PC-3 (cell line): ENCODE measurements at regions not wholly inside any gene's neighbourhood (a gene's known extent, or its start where the extent isn't known, plus 50 kb on each side); places are given as distances from the start of the nearest gene placed in this dataset.

Experiments used
- CTCF ChIP-seq: fragments of 300-600 bp; sonication (generic); conservative IDR thresholded peaks from 2 replicates; pipeline ENCODE4 v1.5.1; 2017; ENCODE audit warnings: antibody characterized with exemption, low read depth, mild to moderate bottlenecking, low read length
- EZH2 ChIP-seq: fragments of 300-600 bp; sonication (generic); IDR thresholded peaks from one replicate; pipeline ENCODE4 v1.6.1; 2017; ENCODE audit warnings: antibody characterized with exemption, mild to moderate bottlenecking, low read length; ENCODE audit not compliant: unreplicated experiment

GRCh38 chr16:86725401-86725800 is 147.1 kb downstream of the FOXL1 start:
- TF ChIP-seq EZH2 (no peak), CTCF (no peak)
